Uterus (tissue), 2 donors: ENCODE measurements at regions not wholly inside any gene's neighbourhood (a gene's known extent, or its start where the extent isn't known, plus 50 kb on each side); places are given as distances from the start of the nearest gene placed in this dataset.

Experiments
- CTCF ChIP-seq, 4 experiments: fragments of 200-600 bp in 2 of 4; fragments of 450-650 bp in 2 of 4; sonication (generic) in 2 of 4; IDR thresholded peaks; one replicate each; pipeline ENCODE4 v1.5.1; 2016 to 2019; ENCODE audit warnings: antibody characterized with exemption in 4 of 4, mild to moderate bottlenecking in 2 of 4, moderate library complexity in 1 of 4
- POLR2A ChIP-seq, 2 donors: fragments of 450-650 bp; IDR thresholded peaks; one replicate each; pipeline ENCODE4 v1.6.1; 2016; ENCODE audit warnings: antibody characterized with exemption in 2 of 2, mild to moderate bottlenecking in 1 of 2, moderate library complexity in 1 of 2

- TF ChIP-seq CTCF (IDR thresholded peaks at IDR 0.05) (no peak), POLR2A (IDR thresholded peaks at IDR 0.05) (no peak)
These were observed 203.6 kb upstream of the NBEA start for GRCh38 chr13:34738254-34738992.
